HL-60 (cell line): ENCODE measurements at regions not wholly inside any gene's neighbourhood (a gene's known extent, or its start where the extent isn't known, plus 50 kb on each side); places are given as distances from the start of the nearest gene placed in this dataset.

Experiments
- DNase-seq, 2 experiments: peaks; one replicate each; pipeline ENCODE4 v3.0.0-alpha.2; 2010 to 2020; ENCODE audit warnings: low read depth in 1 of 2, low spot score in 1 of 2
- H3K27ac ChIP-seq: fragments of 250-450 bp; sonication (Bioruptor Pico); replicated peaks from 2 replicates; pipeline ENCODE4 v1.5.1; 2020; ENCODE audit warnings: mild to moderate bottlenecking, moderate library complexity
- H3K27me3 ChIP-seq: fragments of 250-450 bp; sonication (Bioruptor Pico); 2 replicates; pipeline ENCODE4 v1.5.1; 2021; ENCODE audit warnings: mild to moderate bottlenecking, moderate library complexity; ENCODE audit not compliant: insufficient read depth, poor library complexity, severe bottlenecking
- H3K4me3 ChIP-seq: replicated peaks from 2 replicates; pipeline ENCODE4 v1.5.1; 2011; ENCODE audit warnings: mild to moderate bottlenecking, control low read depth, low read length; ENCODE audit not compliant: insufficient read depth
- GABPA ChIP-seq: IDR thresholded peaks from 2 replicates; pipeline ENCODE4 v1.6.1; 2012; ENCODE audit warnings: low read depth
- POLR2AphosphoS5 ChIP-seq: IDR thresholded peaks from 2 replicates; pipeline ENCODE4 v1.6.1; 2012; ENCODE audit warnings: low read depth
- SPI1 ChIP-seq: IDR thresholded peaks from 2 replicates; pipeline ENCODE4 v1.6.1; 2012; ENCODE audit warnings: low read depth, mild to moderate bottlenecking, borderline replicate concordance
- TF ChIP-seq, protein P1 (sequence below): IDR thresholded peaks from one replicate; pipeline ENCODE4 v1.5.1; 2011; ENCODE audit warnings: low read length, control low read depth, inconsistent platforms; ENCODE audit not compliant: insufficient read depth
- TF ChIP-seq, protein P2 (sequence below): IDR thresholded peaks from 2 replicates; pipeline ENCODE4 v1.6.1; 2012; ENCODE audit warnings: low read depth; ENCODE audit not compliant: insufficient replicate concordance

DNA sequence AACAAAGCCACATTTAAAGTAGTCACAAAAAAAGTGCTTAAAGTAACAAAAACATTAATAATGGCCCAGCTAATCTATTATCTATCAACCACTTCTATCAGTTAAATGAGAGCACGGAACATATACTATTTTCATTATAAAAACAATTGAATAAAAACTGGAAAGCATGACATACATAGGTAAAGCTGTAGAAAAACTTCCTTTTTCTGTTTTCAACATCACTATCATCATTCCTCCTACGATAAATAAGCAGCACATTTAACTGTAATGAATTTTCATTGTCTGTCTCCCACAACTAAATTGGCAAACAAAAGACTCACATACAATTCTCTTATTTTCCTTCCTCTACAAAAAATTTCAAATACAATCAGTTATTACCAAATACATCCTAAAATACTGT, 96.4 kb upstream of the DPH5 start:
- H3K27me3 ChIP-seq = no peaks in the 10 kb centered on the region
- H3K27ac ChIP-seq = no peak overlapping the region
- H3K4me3 ChIP-seq = no peak overlapping the region
- TF ChIP-seq POLR2AphosphoS5 = no peak
- no peak for TF ChIP-seq GABPA
- TF ChIP-seq, protein P1, sequence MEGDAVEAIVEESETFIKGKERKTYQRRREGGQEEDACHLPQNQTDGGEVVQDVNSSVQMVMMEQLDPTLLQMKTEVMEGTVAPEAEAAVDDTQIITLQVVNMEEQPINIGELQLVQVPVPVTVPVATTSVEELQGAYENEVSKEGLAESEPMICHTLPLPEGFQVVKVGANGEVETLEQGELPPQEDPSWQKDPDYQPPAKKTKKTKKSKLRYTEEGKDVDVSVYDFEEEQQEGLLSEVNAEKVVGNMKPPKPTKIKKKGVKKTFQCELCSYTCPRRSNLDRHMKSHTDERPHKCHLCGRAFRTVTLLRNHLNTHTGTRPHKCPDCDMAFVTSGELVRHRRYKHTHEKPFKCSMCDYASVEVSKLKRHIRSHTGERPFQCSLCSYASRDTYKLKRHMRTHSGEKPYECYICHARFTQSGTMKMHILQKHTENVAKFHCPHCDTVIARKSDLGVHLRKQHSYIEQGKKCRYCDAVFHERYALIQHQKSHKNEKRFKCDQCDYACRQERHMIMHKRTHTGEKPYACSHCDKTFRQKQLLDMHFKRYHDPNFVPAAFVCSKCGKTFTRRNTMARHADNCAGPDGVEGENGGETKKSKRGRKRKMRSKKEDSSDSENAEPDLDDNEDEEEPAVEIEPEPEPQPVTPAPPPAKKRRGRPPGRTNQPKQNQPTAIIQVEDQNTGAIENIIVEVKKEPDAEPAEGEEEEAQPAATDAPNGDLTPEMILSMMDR = no peak
- TF ChIP-seq, protein P2, sequence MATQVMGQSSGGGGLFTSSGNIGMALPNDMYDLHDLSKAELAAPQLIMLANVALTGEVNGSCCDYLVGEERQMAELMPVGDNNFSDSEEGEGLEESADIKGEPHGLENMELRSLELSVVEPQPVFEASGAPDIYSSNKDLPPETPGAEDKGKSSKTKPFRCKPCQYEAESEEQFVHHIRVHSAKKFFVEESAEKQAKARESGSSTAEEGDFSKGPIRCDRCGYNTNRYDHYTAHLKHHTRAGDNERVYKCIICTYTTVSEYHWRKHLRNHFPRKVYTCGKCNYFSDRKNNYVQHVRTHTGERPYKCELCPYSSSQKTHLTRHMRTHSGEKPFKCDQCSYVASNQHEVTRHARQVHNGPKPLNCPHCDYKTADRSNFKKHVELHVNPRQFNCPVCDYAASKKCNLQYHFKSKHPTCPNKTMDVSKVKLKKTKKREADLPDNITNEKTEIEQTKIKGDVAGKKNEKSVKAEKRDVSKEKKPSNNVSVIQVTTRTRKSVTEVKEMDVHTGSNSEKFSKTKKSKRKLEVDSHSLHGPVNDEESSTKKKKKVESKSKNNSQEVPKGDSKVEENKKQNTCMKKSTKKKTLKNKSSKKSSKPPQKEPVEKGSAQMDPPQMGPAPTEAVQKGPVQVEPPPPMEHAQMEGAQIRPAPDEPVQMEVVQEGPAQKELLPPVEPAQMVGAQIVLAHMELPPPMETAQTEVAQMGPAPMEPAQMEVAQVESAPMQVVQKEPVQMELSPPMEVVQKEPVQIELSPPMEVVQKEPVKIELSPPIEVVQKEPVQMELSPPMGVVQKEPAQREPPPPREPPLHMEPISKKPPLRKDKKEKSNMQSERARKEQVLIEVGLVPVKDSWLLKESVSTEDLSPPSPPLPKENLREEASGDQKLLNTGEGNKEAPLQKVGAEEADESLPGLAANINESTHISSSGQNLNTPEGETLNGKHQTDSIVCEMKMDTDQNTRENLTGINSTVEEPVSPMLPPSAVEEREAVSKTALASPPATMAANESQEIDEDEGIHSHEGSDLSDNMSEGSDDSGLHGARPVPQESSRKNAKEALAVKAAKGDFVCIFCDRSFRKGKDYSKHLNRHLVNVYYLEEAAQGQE = no peak
- TF ChIP-seq SPI1 = no peak
- no peak for DNase-seq

DNA sequence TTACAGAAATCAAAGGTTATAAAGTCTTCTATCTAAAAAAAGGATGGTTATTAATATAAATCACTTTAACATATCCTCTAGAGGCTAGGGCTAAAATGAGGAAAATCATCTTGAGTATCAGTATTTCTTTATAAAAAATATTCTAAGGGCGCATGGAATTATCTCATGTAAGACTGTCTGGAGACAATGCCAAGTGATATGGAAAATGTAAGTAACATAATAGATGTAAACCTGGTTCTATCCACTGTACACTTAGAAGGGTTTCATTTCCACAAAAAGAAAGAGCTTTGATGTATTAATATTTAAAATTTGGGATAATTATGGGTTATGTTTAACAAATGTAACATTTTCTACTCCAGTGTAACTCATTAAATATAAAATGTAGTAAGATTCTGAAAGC, 95.9 kb upstream of the DPH5 start:
- H3K27me3 ChIP-seq = no peaks in the 10 kb centered on the region
- TF ChIP-seq, protein P1 = no peak
- TF ChIP-seq, protein P2 = no peak
- TF ChIP-seq GABPA = no peak
- no peak for TF ChIP-seq SPI1
- no peak for TF ChIP-seq POLR2AphosphoS5
- H3K27ac ChIP-seq = no peak overlapping the region
- no peak overlapping the region for H3K4me3 ChIP-seq
- DNase-seq = no peak

DNA sequence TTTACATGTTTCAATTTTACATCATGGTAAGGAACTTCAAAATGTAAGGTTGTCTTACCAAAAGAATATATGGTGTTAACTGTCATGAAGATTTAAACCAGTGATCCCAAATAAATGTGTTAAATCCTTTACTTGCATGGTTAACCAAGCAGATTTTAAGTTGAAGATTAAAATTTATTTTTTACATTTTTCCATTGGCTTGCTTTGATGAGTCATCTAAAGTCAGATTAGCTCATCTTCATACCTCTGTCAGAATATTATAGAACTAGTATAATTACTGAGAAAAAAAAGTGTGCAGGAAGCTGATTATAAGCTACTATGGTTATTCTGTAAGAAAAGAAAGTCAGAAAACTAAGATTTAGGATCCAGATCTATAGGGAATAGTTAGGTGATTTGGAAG, 95.3 kb upstream of the DPH5 start:
- no peaks in the 10 kb centered on the region for H3K27me3 ChIP-seq
- no peak overlapping the region for H3K27ac ChIP-seq
- no peak for DNase-seq
- H3K4me3 ChIP-seq = no peak overlapping the region
- TF ChIP-seq, protein P2 = no peak
- TF ChIP-seq SPI1 (no peak), POLR2AphosphoS5 (no peak), GABPA (no peak)
- TF ChIP-seq, protein P1 = no peak
